GM18511 (cell line): ENCODE measurements at regions not wholly inside any gene's neighbourhood (a gene's known extent, or its start where the extent isn't known, plus 50 kb on each side); places are given as distances from the start of the nearest gene placed in this dataset.

Source experiments
- ATAC-seq: cut with Tn5 transposase; IDR thresholded peaks from one replicate; pipeline ENCODE4 v1.9.1; 2021; ENCODE audit warnings: mild to moderate bottlenecking, moderate library complexity; ENCODE audit not compliant: unreplicated experiment

DNA sequence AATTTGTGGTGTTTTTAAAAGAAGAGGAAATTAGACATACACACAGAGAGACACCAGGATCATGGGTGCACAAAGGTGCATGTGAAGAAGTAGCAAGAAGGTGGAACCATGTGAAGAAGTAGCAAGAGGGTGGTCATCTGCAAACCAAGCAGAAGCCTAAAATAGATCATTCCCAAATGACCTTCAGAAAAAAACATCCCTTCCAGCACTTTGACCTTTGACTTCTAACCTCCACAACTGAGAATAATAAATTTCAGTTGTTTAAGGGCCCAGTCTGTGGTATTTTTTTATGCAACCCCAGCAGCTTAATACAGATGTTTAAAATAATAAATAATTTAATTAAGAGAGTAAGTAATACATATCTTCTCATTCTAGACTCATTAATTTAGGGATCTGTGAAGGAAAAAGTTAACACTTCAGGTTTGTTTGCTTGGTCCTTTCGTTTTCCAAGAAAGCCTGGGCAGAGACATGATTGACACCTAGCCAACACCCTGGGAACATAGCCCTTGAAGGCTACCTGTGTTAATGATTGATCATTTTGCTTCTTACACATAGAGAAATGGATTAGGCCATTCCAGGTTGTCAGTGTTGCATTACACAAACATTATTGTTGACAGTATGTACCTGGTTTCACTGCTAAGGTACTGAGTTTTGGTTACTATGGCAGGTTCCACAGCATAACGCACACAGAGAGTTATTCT lies 1331.2 kb upstream of the GBE1 start:
- no peak for ATAC-seq

DNA sequence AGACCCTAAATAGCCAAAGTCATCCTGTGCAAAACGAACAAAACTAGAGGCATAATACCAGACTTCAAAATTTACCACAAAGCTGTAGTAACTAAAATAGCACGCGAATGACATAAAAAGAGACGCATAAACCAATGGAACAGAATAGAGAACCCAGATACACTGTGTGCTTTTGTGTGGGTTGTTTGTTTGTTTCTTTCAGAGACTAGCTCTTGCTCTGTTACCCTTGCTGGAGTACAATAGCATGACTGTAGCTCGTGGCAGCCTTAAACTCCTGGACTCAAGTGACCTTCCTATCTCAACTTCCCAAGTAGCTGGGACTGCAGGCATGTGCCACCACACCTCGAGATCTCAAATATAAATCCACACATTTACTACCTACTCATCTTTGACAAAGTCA lies 1314.6 kb upstream of the GBE1 start:
- ATAC-seq, result no peak

DNA sequence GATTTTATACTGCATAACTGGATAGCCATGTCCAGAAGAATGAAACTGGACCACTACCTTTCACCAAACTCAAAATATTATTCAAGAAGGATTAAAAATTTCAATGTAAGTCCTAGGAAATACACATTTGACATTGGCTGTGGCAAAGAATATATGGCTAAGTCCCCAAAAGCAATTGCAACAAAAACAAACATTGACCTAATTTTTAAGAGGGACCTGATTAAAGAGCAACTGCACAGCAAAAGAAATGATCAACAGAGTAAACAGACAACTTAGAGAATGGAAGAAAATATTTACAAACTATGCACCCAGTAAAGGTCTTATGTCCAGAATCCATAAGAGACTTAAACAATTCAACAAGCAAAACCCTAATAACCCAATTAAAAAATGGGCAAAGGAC lies 1313.0 kb upstream of the GBE1 start:
- no peak for ATAC-seq

DNA sequence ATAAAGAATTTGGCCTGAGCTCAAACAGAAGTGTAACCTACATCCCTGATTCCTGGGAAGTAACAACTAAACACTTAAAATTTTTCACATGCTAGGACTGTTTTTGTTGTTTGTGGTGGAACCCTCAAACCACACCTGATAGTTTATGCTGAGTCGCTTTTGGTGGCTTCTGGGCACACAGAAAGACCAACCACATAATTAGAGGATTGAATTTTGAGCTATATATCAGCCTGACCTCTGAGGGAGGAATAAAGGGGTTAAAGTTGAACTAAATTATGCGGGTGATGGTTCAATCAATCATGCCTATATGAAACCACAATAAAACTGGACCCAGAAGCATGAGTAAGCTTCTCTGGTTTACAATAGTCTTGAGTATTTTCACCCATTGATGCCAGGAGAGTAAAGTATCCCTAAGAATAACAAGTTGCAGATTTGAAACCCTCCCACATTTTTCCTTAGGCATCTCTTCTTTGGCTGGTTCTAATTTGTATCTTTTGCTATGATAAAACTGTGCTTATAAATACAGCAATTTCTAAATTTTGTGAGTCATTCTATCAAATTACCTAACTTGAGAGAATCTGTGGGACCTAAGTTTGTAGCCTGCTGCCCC lies 1304.5 kb upstream of the GBE1 start:
- no peak for ATAC-seq

DNA sequence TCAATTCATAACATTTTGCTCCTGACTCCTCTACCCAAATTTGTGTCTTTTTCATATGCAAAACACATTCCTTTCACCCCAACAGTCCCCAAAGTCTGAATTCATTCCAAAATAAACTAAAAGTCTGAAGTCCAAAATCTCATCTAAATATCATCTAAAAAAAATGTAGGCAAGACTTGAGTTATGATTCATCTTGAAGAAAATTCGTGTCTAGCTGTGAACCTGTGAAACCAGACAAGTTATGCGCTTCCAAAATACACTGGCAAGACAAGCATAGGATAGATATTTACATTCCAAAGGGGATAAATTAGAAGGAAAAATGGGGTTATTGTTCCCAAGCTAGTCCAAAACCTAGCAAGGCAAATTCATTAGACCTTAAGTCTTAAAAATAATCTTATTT lies 1302.0 kb upstream of the GBE1 start:
- no peak for ATAC-seq

DNA sequence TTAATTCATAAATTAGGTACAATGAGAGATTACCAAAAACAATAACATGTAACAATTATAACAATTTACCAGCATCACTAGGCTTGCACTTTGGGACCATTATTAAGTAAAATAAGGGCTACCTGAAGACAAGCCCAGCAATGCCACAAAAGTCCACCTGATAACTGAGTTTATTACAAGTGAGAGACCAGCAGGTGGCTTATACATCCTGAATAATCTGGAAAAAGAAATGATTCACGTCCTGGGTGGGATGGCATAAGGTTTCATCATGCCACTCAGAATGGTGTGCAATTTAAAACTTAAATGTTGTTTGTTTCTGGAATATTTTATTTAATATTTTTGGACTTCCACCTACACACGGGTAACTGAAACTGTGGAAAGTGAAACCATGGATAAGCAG lies 1287.1 kb upstream of the GBE1 start:
- no peak for ATAC-seq

DNA sequence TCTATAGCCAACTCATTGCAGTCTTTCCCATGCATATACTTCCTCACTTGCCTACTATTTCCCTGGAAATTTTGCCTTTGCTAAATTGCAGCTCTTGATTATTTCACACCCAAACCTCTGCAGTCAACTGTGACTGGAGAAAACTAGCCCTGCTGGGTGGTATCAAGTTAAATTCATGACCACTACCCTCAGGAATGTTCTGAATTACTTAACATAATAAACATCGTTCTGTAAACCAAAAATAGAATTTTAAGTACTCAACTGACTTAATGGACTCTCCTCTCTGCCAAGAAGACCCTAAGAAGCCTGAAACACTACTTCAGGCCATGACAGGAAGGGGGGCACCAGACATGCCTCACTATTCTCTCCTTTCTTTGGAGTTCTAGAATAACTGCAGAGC lies 1278.0 kb upstream of the GBE1 start:
- no peak for ATAC-seq

DNA sequence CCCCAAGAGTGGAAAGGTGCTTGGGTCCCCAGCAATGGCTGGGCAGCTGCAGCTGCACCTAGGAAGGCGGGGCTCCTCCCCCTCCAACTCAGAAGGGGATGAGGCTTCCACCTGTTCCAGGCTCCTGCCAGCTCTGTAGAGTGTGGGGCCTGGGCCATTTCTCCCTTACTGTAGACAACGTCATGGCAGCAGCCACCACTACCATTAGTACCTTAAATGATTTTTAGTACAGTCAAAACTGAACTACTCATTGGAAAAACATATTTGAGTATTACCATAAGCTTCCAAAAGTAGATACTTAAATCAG lies 1274.2 kb upstream of the GBE1 start:
- ATAC-seq, result no peak

DNA sequence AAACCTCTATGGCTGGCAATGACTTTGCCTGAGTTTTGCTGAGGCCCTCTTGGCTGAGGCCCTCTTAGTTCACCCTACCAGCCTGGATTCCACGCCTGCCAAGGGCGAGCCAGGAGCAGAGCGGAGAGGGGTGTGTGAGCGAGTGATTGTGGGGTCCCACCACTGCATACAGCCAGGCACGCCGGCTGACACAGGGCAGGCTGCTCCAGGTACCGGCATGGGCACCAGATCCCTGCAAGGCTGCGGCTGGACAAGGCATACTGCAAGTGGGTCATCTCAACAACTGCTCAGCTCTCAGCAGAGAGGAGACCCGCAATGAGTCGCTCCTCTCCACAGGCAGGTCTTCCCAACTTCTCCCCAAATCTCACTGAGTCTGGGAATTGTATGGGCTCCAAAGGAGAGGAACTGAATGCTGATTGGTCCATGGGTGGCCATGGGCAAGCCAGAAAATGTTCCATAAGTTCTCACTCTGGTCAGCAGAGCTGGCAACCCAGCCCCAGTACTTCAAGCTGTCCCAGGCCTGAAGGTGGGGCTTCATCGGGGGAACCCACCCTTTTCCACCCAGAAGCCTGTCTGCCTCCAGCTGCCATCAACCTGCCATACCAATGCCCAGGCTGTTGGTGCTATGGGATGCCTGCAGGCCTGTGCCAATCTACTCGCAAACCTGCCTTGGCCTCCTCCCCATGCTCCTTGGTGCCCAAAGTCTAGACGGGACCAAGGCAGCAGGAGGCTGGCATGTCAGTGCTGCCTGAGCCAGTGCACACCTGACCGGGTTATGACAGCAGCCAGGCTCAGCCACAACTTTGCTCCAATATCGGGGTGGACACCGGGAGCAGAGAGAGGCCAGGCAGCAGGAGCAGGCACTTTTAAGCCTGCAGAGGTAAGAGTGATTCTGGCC lies 1273.6 kb upstream of the GBE1 start:
- no peak for ATAC-seq

DNA sequence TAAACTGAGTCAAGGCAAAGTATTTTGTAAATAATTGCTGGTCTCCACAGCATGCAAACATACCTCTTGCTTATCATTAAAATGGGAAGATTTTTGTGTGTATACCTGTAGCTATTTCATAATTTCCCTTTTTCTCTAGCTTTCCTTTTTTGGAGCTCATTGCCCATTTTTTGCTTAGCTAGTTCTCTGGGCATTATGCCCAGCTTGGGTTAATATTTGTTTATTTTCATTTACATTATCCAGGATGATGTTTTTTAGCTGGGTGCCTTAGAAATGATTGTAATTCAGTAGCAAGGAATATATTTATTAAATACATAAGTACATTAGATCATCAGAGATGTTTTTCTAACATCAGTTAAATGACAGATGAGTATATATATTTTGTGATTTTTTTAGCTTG lies 1271.7 kb upstream of the GBE1 start:
- no peak for ATAC-seq

DNA sequence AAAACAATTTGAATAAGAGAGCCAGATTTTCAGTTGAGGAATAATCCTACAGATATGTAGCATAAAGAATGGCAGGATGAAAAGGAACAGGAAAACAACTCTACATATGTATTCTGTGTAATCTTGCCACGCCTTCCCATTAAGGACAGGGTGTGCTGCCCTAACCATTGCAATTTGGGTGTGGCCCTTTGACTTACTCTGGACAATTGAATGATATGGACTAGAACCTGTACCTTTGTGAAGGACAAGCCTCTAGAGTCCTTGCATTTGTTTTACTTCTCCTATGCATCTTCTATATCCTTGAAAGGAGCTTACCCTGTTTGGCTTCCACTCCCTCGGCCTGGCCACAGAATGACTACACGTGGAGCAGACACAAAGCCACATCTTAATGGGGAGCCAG lies 1261.6 kb upstream of the GBE1 start:
- no peak for ATAC-seq

DNA sequence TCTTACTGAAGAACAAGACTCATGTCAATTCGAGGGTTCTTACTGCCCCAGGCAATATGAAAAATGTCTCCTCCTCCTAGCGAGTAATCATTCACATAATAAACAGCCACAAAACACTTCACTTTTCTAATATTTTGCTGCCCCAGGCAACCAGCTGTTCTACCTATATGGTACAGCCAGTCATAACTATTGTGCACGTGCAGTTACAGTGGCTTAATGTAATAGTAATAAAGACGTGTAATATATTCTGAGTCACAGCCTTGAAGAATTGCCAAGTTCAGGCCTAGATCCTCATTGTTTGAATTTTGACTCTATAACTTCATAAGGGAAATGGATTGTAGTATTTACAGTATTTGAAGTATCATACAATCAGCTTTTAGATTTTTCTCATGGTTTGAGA lies 1250.0 kb upstream of the GBE1 start:
- ATAC-seq, result no peak

DNA sequence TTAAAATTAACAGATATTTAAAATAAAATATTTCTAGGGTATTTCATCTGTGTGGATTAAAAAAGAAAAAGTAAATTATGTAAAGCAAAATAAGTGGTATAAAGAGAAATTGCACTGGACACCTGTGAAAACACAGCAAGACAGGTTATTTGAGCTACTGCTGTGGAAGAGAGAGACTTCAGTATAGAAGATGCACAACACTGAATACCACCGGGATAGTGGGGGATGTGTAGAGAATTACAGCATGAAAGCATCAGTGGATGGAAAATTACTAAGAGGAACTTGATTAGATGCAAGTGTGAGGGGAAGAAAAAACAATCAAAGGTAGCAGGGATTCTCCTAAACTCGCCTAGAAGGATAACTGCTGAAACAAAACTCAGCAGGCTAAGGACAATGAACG lies 1242.5 kb upstream of the GBE1 start:
- no peak for ATAC-seq

DNA sequence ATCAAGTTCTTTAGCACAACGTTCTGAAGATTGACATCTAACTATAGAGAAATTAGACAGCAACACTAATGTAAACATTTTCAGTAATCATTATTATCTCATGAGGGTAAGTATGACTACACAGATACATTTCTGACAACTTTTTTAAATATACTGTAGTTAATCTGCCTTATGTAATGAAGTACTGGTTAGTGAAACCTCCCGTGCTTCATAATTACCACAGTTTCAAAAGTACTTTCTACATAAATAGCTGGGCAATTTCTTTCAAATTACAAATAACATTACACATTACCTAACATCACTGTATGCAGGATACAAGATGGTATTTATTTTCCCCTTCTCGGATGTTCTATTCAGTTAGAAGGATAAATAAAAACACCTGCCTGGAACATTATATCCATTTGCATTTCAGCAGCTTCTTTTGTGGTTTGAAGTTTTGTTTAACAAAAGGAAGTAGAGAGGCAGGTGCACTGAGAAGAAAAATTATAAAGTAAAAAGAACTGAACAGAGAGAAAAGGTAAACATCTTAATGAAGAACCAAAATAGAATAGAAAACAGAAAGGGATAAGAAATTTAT lies 1241.5 kb upstream of the GBE1 start:
- ATAC-seq, result no peak

DNA sequence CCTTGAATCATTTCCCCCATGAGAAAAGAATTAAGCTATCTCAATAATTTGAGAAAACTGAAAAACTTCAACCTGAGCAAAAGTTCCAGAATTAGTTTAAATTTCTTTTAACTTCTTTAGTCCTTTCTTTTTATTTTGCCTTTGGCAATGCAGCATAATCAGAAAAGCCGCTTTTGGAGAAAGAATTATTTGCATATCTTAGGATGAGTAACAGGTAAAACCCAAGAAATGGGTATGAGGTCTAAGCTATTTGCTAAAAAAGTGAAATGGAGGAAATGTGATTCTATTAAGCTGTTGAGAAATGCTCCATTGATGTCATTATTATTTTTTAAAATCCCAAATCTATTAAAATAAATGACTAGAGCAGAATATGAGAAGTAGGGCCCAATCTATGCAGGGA lies 1238.3 kb upstream of the GBE1 start:
- ATAC-seq, result no peak

DNA sequence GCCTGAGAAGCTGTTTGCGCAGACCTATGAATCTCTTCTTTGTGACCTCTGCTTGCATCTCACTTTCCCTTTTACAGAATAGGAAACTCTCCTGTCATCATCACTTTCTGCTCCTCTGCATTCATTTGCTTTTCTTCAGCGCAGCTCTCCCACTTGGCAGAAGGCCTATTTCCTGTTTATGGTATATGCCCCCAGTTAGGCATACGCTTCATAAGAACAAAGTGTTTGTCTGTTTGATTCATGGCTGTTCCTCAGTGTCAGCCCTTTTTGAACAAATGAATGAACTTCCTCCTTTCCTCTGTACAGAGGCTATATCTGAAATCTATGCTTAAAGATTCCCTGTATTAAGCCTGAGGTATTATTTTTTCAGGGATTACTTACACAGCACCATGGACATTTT lies 1216.9 kb upstream of the GBE1 start:
- no peak for ATAC-seq

DNA sequence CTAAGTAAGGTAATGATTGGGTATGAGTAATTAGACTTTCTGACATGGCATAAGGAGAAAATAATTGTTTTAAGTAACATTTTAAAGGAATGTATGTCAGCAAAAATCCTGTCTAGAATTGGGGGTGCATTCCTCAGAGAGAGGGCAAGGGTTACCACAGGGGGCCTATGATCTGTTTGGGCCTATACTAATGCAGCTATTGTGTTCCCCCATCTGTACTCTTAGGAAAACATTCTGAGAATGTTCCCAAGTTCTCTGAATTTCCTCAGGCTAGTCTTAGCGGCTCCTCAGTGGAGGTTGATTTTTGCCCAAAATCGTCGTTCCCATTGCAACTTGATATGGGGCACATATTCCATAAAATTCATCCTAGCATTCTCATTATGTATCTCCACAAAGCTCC lies 1216.4 kb upstream of the GBE1 start:
- no peak for ATAC-seq

DNA sequence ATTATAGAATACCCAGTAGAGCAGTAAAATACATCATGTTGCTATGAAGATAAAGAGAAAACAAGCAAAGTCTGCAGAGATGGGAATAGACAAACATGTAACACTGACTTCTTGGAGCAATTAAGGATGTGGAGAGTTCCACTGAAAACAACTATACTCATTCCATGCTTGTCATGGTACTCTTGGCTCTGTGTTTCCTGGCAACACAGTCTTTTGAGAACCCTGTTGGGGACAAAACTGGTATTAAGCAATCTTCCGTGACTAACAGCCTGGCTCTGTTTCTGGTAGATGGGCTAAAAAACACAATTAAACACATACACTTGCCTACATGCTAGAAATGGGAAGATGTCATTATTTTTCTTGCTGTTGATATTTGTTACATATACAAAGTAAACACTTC lies 1212.3 kb upstream of the GBE1 start:
- no peak for ATAC-seq

DNA sequence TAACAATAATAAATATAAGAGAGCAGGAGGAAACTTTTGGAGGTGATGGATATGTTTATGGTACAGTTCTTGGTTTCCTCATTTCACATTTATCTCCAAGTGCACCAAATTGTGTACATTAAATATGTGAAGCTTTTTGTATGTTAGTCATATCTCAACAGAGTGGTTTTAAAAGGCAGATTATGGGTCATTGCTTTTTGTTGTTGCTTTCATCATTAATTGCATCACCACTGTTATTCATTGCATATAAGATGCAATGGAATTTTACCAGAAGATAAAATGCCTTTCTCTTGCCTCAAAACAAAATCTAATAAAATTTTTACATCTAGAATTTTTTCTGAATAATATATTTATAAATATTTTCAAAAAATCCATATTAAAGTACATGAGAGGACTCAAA lies 1198.9 kb upstream of the GBE1 start:
- ATAC-seq, result no peak

DNA sequence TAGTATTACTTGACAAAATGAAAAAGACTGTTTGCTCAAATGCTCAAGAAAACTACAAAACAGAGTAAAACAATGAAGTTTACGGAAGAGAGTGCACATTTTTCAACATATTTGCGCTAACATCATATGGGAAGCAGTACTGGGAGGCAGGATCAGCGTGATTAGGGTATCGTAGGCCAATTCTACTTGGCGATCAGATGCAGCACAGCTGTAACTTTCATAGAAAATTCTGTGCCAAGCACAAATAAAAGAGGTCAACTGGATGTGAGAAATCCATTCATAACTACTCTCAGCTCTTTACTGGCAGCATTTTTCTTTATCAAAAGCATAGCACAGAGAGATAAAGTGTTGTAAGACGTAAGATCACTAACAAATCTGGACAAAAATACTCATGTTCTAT lies 1196.3 kb upstream of the GBE1 start:
- no peak for ATAC-seq

DNA sequence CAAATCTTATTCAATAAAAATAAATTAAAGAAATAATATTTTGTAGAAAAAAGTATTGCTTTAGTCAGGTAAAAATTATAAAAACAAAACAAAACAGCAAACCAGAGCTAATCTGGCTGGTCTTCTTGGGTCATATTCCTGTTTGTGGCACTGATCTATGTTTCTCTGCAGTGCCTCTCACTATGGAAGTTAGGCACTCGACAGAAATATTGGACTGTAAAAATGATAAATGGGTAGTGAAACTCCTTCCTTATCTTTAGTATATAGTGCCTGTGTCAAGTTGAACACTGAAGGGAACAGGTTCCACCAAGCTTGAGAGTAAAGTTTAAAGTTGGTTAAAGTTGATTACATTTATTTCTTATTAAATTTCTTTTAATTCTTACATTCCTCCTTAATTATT lies 1195.6 kb upstream of the GBE1 start:
- ATAC-seq, result no peak

DNA sequence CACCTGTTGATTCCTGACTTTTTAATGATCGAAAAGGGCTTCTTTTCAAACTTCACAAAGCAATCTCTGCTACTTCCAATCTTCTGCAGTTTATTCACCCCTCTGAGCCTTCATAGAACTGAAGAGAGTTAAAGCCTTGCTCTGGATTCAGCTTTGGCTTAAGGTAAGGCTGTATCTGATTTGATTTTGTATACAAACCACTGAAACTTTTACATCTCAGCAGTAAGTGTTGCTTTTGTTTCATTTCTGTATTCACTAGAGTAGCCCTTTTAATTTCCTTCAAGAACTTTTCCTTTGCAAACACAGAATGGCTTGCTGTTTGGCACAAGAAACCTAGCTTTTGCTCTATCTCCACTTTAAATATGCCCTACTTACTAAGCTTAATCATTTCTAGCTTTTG lies 1193.0 kb upstream of the GBE1 start:
- ATAC-seq, result no peak
